Effector memory CD4-positive, alpha-beta T cell (primary cell): ENCODE measurements at regions not wholly inside any gene's neighbourhood (a gene's known extent, or its start where the extent isn't known, plus 50 kb on each side); places are given as distances from the start of the nearest gene placed in this dataset.

ENCODE experiments used
- DNase-seq, 3 donors: peaks; one replicate each; pipeline ENCODE4 v3.0.0-alpha.2; 2020
- H3K27ac ChIP-seq: 2 replicates; pipeline ENCODE4 v1.7.0; 2013; ENCODE audit warnings: mild to moderate bottlenecking, low read length, moderate library complexity; ENCODE audit not compliant: insufficient read depth, poor library complexity, severe bottlenecking
- H3K27me3 ChIP-seq: replicated peaks from 2 replicates; pipeline ENCODE4 v1.7.0; 2013; ENCODE audit warnings: mild to moderate bottlenecking, low read length; ENCODE audit not compliant: insufficient read depth, control insufficient read depth, poor library complexity, severe bottlenecking
- H3K36me3 ChIP-seq: 2 replicates; pipeline ENCODE4 v1.7.0; 2013; ENCODE audit warnings: mild to moderate bottlenecking, low read length, moderate library complexity; ENCODE audit not compliant: control insufficient read depth, insufficient read depth
- H3K4me1 ChIP-seq: 2 replicates; pipeline ENCODE4 v1.7.0; 2013; ENCODE audit warnings: low read length, mild to moderate bottlenecking; ENCODE audit not compliant: control insufficient read depth, insufficient read depth, poor library complexity, severe bottlenecking
- H3K4me3 ChIP-seq: 2 replicates; pipeline ENCODE4 v1.7.0; 2013; ENCODE audit warnings: low read length, low read depth, mild to moderate bottlenecking; ENCODE audit not compliant: insufficient read depth, poor library complexity, severe bottlenecking
- H3K9me3 ChIP-seq: 2 replicates; pipeline ENCODE4 v1.7.0; 2013; ENCODE audit warnings: mild to moderate bottlenecking, low read length, moderate library complexity; ENCODE audit not compliant: control insufficient read depth

- no peaks in the 10 kb centered on the region for H3K9me3 ChIP-seq
- peaks cover 11% of the 10 kb centered on the region for H3K4me1 ChIP-seq
- no peak overlapping the region for H3K4me3 ChIP-seq
- no peaks in the 10 kb centered on the region for H3K36me3 ChIP-seq
- no peak for DNase-seq
- peak overlapping the region; percentile 33 for H3K27ac ChIP-seq
- no peaks in the 10 kb centered on the region for H3K27me3 ChIP-seq
Measured at GRCh38 chr2:12262681-12263436, 453.9 kb upstream of the TRIB2 start.

- no peaks in the 10 kb centered on the region for H3K9me3 ChIP-seq
- no peaks in the 10 kb centered on the region for H3K36me3 ChIP-seq
- DNase-seq, result no peak
- H3K27me3 ChIP-seq, result no peaks in the 10 kb centered on the region
- H3K4me3 ChIP-seq, result no peak overlapping the region
- no peak overlapping the region for H3K27ac ChIP-seq
- H3K4me1 ChIP-seq, result peaks cover 11% of the 10 kb centered on the region
Measured at GRCh38 chr2:12263730-12264129, 453.0 kb upstream of the TRIB2 start.

GRCh38 chr2:12264146-12264545 is 452.6 kb upstream of the TRIB2 start:
- Histone ChIP-seq H3K4me3 (no peak overlapping the region), H3K36me3 (no peaks in the 10 kb centered on the region), H3K27ac (peak overlapping the region; percentile 4), H3K9me3 (no peaks in the 10 kb centered on the region), H3K27me3 (no peaks in the 10 kb centered on the region), H3K4me1 (peaks cover 11% of the 10 kb centered on the region)
- no peak for DNase-seq

GRCh38 chr2:12265646-12266045 is 451.1 kb upstream of the TRIB2 start:
- no peak for DNase-seq
- H3K27ac ChIP-seq, result no peak overlapping the region
- no peaks in the 10 kb centered on the region for H3K36me3 ChIP-seq
- H3K4me3 ChIP-seq, result no peak overlapping the region
- peaks cover 11% of the 10 kb centered on the region for H3K4me1 ChIP-seq
- no peaks in the 10 kb centered on the region for H3K9me3 ChIP-seq
- H3K27me3 ChIP-seq, result no peaks in the 10 kb centered on the region

GRCh38 chr2:12267042-12267441 is 449.7 kb upstream of the TRIB2 start:
- no peak overlapping the region for H3K27ac ChIP-seq
- DNase-seq, result no peak
- H3K36me3 ChIP-seq, result no peaks in the 10 kb centered on the region
- no peaks in the 10 kb centered on the region for H3K27me3 ChIP-seq
- no peak overlapping the region for H3K4me3 ChIP-seq
- H3K4me1 ChIP-seq, result peaks cover 15% of the 10 kb centered on the region
- no peaks in the 10 kb centered on the region for H3K9me3 ChIP-seq

- Histone ChIP-seq H3K36me3 (no peaks in the 10 kb centered on the region), H3K9me3 (no peaks in the 10 kb centered on the region), H3K27ac (no peak overlapping the region), H3K27me3 (no peaks in the 10 kb centered on the region), H3K4me1 (peaks cover 8% of the 10 kb centered on the region), H3K4me3 (no peak overlapping the region)
- no peak for DNase-seq
Measured at GRCh38 chr2:12269041-12269972, 447.4 kb upstream of the TRIB2 start.

GRCh38 chr2:12270876-12271588 is 445.7 kb upstream of the TRIB2 start:
- peak overlapping the region; percentile 4 for H3K4me3 ChIP-seq
- H3K27ac ChIP-seq, result no peak overlapping the region
- peaks cover 5% of the 10 kb centered on the region for H3K4me1 ChIP-seq
- H3K36me3 ChIP-seq, result no peaks in the 10 kb centered on the region
- no peak for DNase-seq
- H3K9me3 ChIP-seq, result no peaks in the 10 kb centered on the region
- no peaks in the 10 kb centered on the region for H3K27me3 ChIP-seq

- peak overlapping the region; percentile 4 for H3K4me3 ChIP-seq
Measured at GRCh38 chr2:12271589-12271984, 445.1 kb upstream of the TRIB2 start.

GRCh38 chr2:12273111-12273510 is 443.6 kb upstream of the TRIB2 start:
- H3K9me3 ChIP-seq, result no peaks in the 10 kb centered on the region
- H3K27ac ChIP-seq, result no peak overlapping the region
- no peak for DNase-seq

More at GRCh38 chr2:12271589-12271984, 445.1 kb upstream of the TRIB2 start:
- no peaks in the 10 kb centered on the region for H3K36me3 ChIP-seq
- no peak for DNase-seq
- peaks cover 5% of the 10 kb centered on the region for H3K4me1 ChIP-seq
- H3K27ac ChIP-seq, result no peak overlapping the region
- no peaks in the 10 kb centered on the region for H3K27me3 ChIP-seq
- H3K9me3 ChIP-seq, result no peaks in the 10 kb centered on the region

More at GRCh38 chr2:12273111-12273510, 443.6 kb upstream of the TRIB2 start:
- Histone ChIP-seq H3K36me3 (no peaks in the 10 kb centered on the region), H3K4me1 (peaks cover 5% of the 10 kb centered on the region), H3K4me3 (no peak overlapping the region), H3K27me3 (no peaks in the 10 kb centered on the region)
